K562 (cell line): ENCODE measurements at regions not wholly inside any gene's neighbourhood (a gene's known extent, or its start where the extent isn't known, plus 50 kb on each side); places are given as distances from the start of the nearest gene placed in this dataset.

ENCODE experiments used
- CHCHD3 ChIP-seq: fragments of 250-450 bp; sonication (Bioruptor Pico); IDR thresholded peaks from 2 replicates; pipeline ENCODE4 v2.1.2; 2022; ENCODE audit warnings: mild to moderate bottlenecking
- CHD2 ChIP-seq: IDR thresholded peaks from 2 replicates; pipeline ENCODE4 v1.6.1; 2011; ENCODE audit warnings: low read depth, low read length
- CTCF ChIP-seq, 3 experiments: IDR thresholded peaks in 2 of 3; conservative IDR thresholded peaks in 1 of 3; 2 replicates each; pipeline ENCODE4 v1.5.1; 2011 to 2012; ENCODE audit warnings: low read length in 3 of 3, mild to moderate bottlenecking in 3 of 3, control low read depth in 2 of 3, improper control_type of control experiment in 1 of 3, inconsistent platforms in 1 of 3, low read depth in 1 of 3, mixed read lengths in 1 of 3, moderate library complexity in 1 of 3; ENCODE audit not compliant: insufficient read depth in 2 of 3
- JUN ChIP-seq, 2 experiments: sonication (generic) in 1 of 2; formaldehyde crosslinking in 1 of 2; IDR thresholded peaks; 2 replicates each; pipeline versions ENCODE4 v1.6.1 to v1.8.0; 2012 to 2022; ENCODE audit warnings: borderline replicate concordance in 2 of 2, mild to moderate bottlenecking in 2 of 2, improper control_type of control experiment in 1 of 2, low read depth in 1 of 2, low read length in 1 of 2, missing genetic modification reagents in 1 of 2
- NCOA6 ChIP-seq: fragments of 450-650 bp; IDR thresholded peaks from 2 replicates; pipeline ENCODE4 v1.6.1; 2017; ENCODE audit warnings: mild to moderate bottlenecking
- PTTG1 ChIP-seq: fragments of 450-650 bp; IDR thresholded peaks from 2 replicates; pipeline ENCODE4 v1.6.1; 2016; ENCODE audit warnings: low read depth, mild to moderate bottlenecking, missing genetic modification characterization, missing compliant biosample characterization
- RBM22 ChIP-seq: fragments of 200-400 bp; formaldehyde crosslinking; IDR thresholded peaks from 2 replicates; pipeline ENCODE4 v1.6.1; 2018; ENCODE audit warnings: low read length, low read depth; ENCODE audit not compliant: poor library complexity, severe bottlenecking
- ZNF445 ChIP-seq: fragments of 250-450 bp; sonication (Bioruptor Pico); IDR thresholded peaks from 2 replicates; pipeline ENCODE4 v1.4.0; 2020; ENCODE audit warnings: low read depth, mild to moderate bottlenecking, moderate library complexity

GRCh38 chr15:39472621-39473297 lies 108.1 kb upstream of the THBS1 start (continued):
- TF ChIP-seq ZNF445 (CRISPR knock-in tag) (no peak), RBM22 (no peak), CTCF (IDR thresholded peaks at IDR 0.05 in 2 of 3, conservative IDR thresholded peaks at IDR 0.05 in 1 of 3; ENCODE audit: insufficient read depth in 2 of 3, low read depth in 1 of 3, low read length in 3 of 3) (no peak), PTTG1 (tag) (no peak), CHCHD3 (CRISPR knock-in tag) (no peak), NCOA6 (no peak), CHD2 (no peak), JUN (IDR thresholded peaks at IDR 0.05; ENCODE audit: borderline replicate concordance, low read depth, low read length) (no peak), JUN (CRISPR knock-in tag; IDR thresholded peaks at IDR 0.05; ENCODE audit: borderline replicate concordance) (no peak)
- TF ChIP-seq, all 486 proteins: peak for 4
